Fibroblast of lung (primary cell): ENCODE measurements at regions not wholly inside any gene's neighbourhood (a gene's known extent, or its start where the extent isn't known, plus 50 kb on each side); places are given as distances from the start of the nearest gene placed in this dataset.

Experiments used
- DNase-seq, 2 donors: peaks; one replicate each; pipeline versions ENCODE4 v3.0.0 to v3.0.0-alpha.2; 2010; ENCODE audit warnings: low read depth in 2 of 2
- H2AFZ ChIP-seq: 2 replicates; pipeline ENCODE4 v1.5.1; 2012; ENCODE audit warnings: low read length, control low read depth, inconsistent platforms
- H3K27ac ChIP-seq: 2 replicates; pipeline ENCODE4 v1.5.1; 2011; ENCODE audit warnings: low read length, control low read depth; ENCODE audit not compliant: insufficient read depth
- H3K27me3 ChIP-seq: 2 replicates; pipeline ENCODE4 v1.5.1; 2011; ENCODE audit warnings: mild to moderate bottlenecking, low read length; ENCODE audit not compliant: control insufficient read depth, insufficient read depth
- H3K36me3 ChIP-seq: 2 replicates; pipeline ENCODE4 v1.5.1; 2011; ENCODE audit warnings: low read length; ENCODE audit not compliant: control insufficient read depth, insufficient read depth
- H3K4me1 ChIP-seq: 2 replicates; pipeline ENCODE4 v1.5.1; 2011; ENCODE audit warnings: low read length; ENCODE audit not compliant: control insufficient read depth, insufficient read depth; ENCODE audit errors: extremely low read depth
- H3K4me2 ChIP-seq: 2 replicates; pipeline ENCODE4 v1.5.1; 2011; ENCODE audit warnings: low read length, control low read depth; ENCODE audit not compliant: insufficient read depth; ENCODE audit errors: extremely low read depth
- H3K4me3 ChIP-seq, 4 experiments: fragments of 200-600 bp in 1 of 4; sonication (generic) in 1 of 4; replicated peaks in 1 of 4; 2 replicates each; pipeline ENCODE4 v1.5.1; 2011 to 2016; ENCODE audit warnings: low read length in 4 of 4, low read depth in 3 of 4, mild to moderate bottlenecking in 3 of 4, control low read depth in 2 of 4, inconsistent platforms in 1 of 4, mixed read lengths in 1 of 4; ENCODE audit not compliant: insufficient read depth in 1 of 4; ENCODE audit errors: control extremely low read depth in 1 of 4
- H3K79me2 ChIP-seq: 2 replicates; pipeline ENCODE4 v1.5.1; 2012; ENCODE audit warnings: mild to moderate bottlenecking, low read length, inconsistent platforms; ENCODE audit not compliant: control insufficient read depth, insufficient read depth
- H3K9ac ChIP-seq: 2 replicates; pipeline ENCODE4 v1.5.1; 2011; ENCODE audit warnings: mild to moderate bottlenecking, low read length, control low read depth; ENCODE audit not compliant: insufficient read depth
- H3K9me3 ChIP-seq: 2 replicates; pipeline ENCODE4 v1.5.1; 2012; ENCODE audit warnings: low read depth, low read length; ENCODE audit not compliant: control insufficient read depth, insufficient read depth
- H4K20me1 ChIP-seq: 2 replicates; pipeline ENCODE4 v1.5.1; 2011; ENCODE audit warnings: low read length; ENCODE audit not compliant: control insufficient read depth, insufficient read depth; ENCODE audit errors: extremely low read depth
- CTCF ChIP-seq, 2 donors: IDR thresholded peaks in 1 of 2; conservative IDR thresholded peaks in 1 of 2; 1 replicate in 1 of 2; 2 replicates in 1 of 2; pipeline ENCODE4 v1.5.1; 2011 to 2012; ENCODE audit warnings: low read length in 2 of 2, control low read depth in 1 of 2, inconsistent platforms in 1 of 2, low read depth in 1 of 2, mild to moderate bottlenecking in 1 of 2
- EZH2 ChIP-seq: IDR thresholded peaks from 2 replicates; pipeline ENCODE4 v1.5.1; 2012; ENCODE audit warnings: low read length, control low read depth, mild to moderate bottlenecking; ENCODE audit errors: missing control alignments

GRCh38 chr9:23278561-23278960 lies 547.5 kb downstream of the ELAVL2 start:
- no peaks in the 10 kb centered on the region for H3K27me3 ChIP-seq
- no peaks in the 10 kb centered on the region for H3K9me3 ChIP-seq
- no peak overlapping the region for H3K27ac ChIP-seq
- no peak for TF ChIP-seq EZH2
- no peak for TF ChIP-seq CTCF (conservative IDR thresholded peaks at IDR 0.05 in 1 of 2, IDR thresholded peaks at IDR 0.05 in 1 of 2; ENCODE audit: low read depth in 1 of 2, low read length in 2 of 2)
- DNase-seq, result no peak
- no peak overlapping the region for H3K9ac ChIP-seq
- no peaks in the 10 kb centered on the region for H3K79me2 ChIP-seq
- H3K4me3 ChIP-seq, result no peak overlapping the region
- H4K20me1 ChIP-seq, result no peaks in the 10 kb centered on the region
- no peaks in the 10 kb centered on the region for H3K4me1 ChIP-seq
- H2AFZ ChIP-seq, result no peak overlapping the region
- no peak overlapping the region for H3K4me2 ChIP-seq
- no peaks in the 10 kb centered on the region for H3K36me3 ChIP-seq

GRCh38 chr9:23287390-23287789 lies 538.6 kb downstream of the ELAVL2 start:
- Histone ChIP-seq H3K79me2 (no peaks in the 10 kb centered on the region), H3K27ac (no peak overlapping the region), H3K27me3 (no peaks in the 10 kb centered on the region), H3K9me3 (no peaks in the 10 kb centered on the region), H2AFZ (no peak overlapping the region), H4K20me1 (no peaks in the 10 kb centered on the region), H3K4me1 (no peaks in the 10 kb centered on the region), H3K9ac (no peak overlapping the region), H3K4me2 (no peak overlapping the region), H3K4me3 (no peak overlapping the region), H3K36me3 (no peaks in the 10 kb centered on the region)
- no peak for DNase-seq
- TF ChIP-seq EZH2 (no peak), CTCF (conservative IDR thresholded peaks at IDR 0.05 in 1 of 2, IDR thresholded peaks at IDR 0.05 in 1 of 2; ENCODE audit: low read depth in 1 of 2, low read length in 2 of 2) (no peak)

GRCh38 chr9:23288545-23288944 lies 537.5 kb downstream of the ELAVL2 start:
- H4K20me1 ChIP-seq, result no peaks in the 10 kb centered on the region
- H3K4me3 ChIP-seq, result no peak overlapping the region
- TF ChIP-seq EZH2 (no peak), CTCF (conservative IDR thresholded peaks at IDR 0.05 in 1 of 2, IDR thresholded peaks at IDR 0.05 in 1 of 2; ENCODE audit: low read depth in 1 of 2, low read length in 2 of 2) (no peak)

More at GRCh38 chr9:23288545-23288944, 537.5 kb downstream of the ELAVL2 start:
- no peaks in the 10 kb centered on the region for H3K9me3 ChIP-seq
- H2AFZ ChIP-seq, result no peak overlapping the region
- H3K27me3 ChIP-seq, result no peaks in the 10 kb centered on the region
- H3K36me3 ChIP-seq, result no peaks in the 10 kb centered on the region
- no peaks in the 10 kb centered on the region for H3K4me1 ChIP-seq
- H3K9ac ChIP-seq, result no peak overlapping the region
- no peaks in the 10 kb centered on the region for H3K79me2 ChIP-seq
- no peak overlapping the region for H3K4me2 ChIP-seq
- DNase-seq, result no peak
- H3K27ac ChIP-seq, result no peak overlapping the region
